Stomach (tissue), 4 donors: ENCODE measurements at regions not wholly inside any gene's neighbourhood (a gene's known extent, or its start where the extent isn't known, plus 50 kb on each side); places are given as distances from the start of the nearest gene placed in this dataset.

ENCODE experiments used
- CTCF ChIP-seq, 7 experiments: fragments of 450-650 bp in 4 of 7; fragments of 200-600 bp in 3 of 7; sonication (generic) in 3 of 7; IDR thresholded peaks; one replicate each; pipeline ENCODE4 v1.5.1; 2016 to 2019; ENCODE audit warnings: antibody characterized with exemption in 7 of 7, control low read depth in 2 of 7, mild to moderate bottlenecking in 1 of 7
- EP300 ChIP-seq: sonication (generic); formaldehyde crosslinking; IDR thresholded peaks from one replicate; pipeline ENCODE4 v1.6.1; 2017; ENCODE audit warnings: antibody characterized with exemption
- POLR2A ChIP-seq, 4 donors: fragments of 450-650 bp; IDR thresholded peaks; one replicate each; pipeline ENCODE4 v1.6.1; 2016; ENCODE audit warnings: antibody characterized with exemption in 4 of 4, control low read depth in 2 of 4, mild to moderate bottlenecking in 1 of 4, moderate library complexity in 1 of 4

GRCh38 chr2:35831385-35831784 lies 524.2 kb upstream of the CRIM1 start:
- TF ChIP-seq CTCF (IDR thresholded peaks at IDR 0.05) (no peak), EP300 (no peak), POLR2A (IDR thresholded peaks at IDR 0.05) (no peak)
